IPS-15b (cell line): ENCODE measurements at regions not wholly inside any gene's neighbourhood (a gene's known extent, or its start where the extent isn't known, plus 50 kb on each side); places are given as distances from the start of the nearest gene placed in this dataset.

Experiments used
- H3K27me3 ChIP-seq: one replicate; pipeline ENCODE4 v1.6.1; 2013; ENCODE audit warnings: low read length; ENCODE audit not compliant: control insufficient read depth, insufficient read depth
- H3K36me3 ChIP-seq: one replicate; pipeline ENCODE4 v1.6.1; 2013; ENCODE audit warnings: low read length; ENCODE audit not compliant: control insufficient read depth, insufficient read depth
- H3K4me1 ChIP-seq: one replicate; pipeline ENCODE4 v1.6.1; 2013; ENCODE audit warnings: mild to moderate bottlenecking, low read length; ENCODE audit not compliant: control insufficient read depth, insufficient read depth
- H3K4me3 ChIP-seq: one replicate; pipeline ENCODE4 v1.5.1; 2013; ENCODE audit warnings: low read depth, low read length
- H3K9ac ChIP-seq: one replicate; pipeline ENCODE4 v1.6.1; 2013; ENCODE audit warnings: low read depth, mild to moderate bottlenecking, low read length
- H3K9me3 ChIP-seq: one replicate; pipeline ENCODE4 v1.6.1; 2013; ENCODE audit warnings: mild to moderate bottlenecking, low read length; ENCODE audit not compliant: control insufficient read depth, insufficient read depth

DNA sequence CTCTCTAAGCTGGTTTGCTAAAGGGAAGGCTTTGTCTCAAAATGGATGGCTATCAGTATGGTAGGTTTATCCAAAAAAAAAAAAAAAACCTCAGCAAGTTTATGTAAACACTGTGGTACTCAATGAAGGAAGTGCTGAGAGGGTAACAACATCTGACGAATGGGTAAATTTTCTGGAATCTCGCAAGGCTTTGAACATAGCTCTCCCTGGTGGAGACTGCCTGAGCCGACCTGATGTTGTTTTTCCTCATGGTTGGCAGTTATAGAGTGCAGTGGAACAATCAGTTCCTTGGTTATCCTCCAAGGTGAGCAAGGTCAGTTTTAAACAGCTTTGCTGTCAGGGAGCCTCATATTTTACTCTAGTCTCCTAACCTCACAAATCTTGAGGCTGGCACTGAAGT, 94.6 kb downstream of the ZPLD1 start:
- Histone ChIP-seq H3K36me3 (no peaks in the 10 kb centered on the region), H3K9ac (no peak overlapping the region), H3K9me3 (no peaks in the 10 kb centered on the region), H3K4me3 (no peak overlapping the region), H3K4me1 (no peaks in the 10 kb centered on the region), H3K27me3 (no peaks in the 10 kb centered on the region)

DNA sequence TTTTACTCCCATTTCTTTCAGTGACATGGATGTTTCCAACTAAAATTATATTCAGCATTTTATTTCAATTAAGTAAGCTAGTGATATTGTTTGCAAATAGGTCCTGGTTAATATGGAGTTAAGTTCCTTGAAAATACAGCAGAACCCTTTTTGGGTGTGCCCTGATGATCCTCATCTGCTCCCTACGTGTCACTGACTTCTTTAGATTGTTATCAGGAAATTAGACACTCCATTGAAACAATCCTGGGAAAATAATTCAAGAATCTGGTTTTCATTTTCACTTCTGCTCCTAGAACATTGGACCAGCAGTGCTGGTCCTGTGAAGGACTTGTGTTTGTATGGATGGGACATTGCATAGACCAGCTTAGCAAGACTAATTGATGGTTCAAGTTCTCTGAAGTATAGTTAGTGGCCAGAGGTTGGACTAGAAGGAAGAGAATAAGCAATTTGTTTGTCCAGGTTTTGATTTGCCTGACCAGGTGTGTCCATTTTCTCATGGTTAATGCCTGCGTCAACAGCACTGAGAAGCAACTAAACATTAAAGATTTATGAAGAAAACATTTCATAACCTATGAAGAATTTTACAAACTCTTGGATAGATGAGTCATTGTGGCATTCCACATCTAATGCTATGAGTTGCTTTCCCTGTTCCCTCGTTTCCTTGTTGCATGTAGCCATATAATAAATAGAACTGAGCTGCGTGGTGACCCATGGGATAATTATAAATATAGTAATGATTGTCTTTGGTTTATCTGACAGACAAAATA, 95.8 kb downstream of the ZPLD1 start:
- Histone ChIP-seq H3K9ac (no peak overlapping the region), H3K4me3 (no peak overlapping the region), H3K27me3 (no peaks in the 10 kb centered on the region), H3K4me1 (no peaks in the 10 kb centered on the region), H3K9me3 (no peaks in the 10 kb centered on the region), H3K36me3 (no peaks in the 10 kb centered on the region)

DNA sequence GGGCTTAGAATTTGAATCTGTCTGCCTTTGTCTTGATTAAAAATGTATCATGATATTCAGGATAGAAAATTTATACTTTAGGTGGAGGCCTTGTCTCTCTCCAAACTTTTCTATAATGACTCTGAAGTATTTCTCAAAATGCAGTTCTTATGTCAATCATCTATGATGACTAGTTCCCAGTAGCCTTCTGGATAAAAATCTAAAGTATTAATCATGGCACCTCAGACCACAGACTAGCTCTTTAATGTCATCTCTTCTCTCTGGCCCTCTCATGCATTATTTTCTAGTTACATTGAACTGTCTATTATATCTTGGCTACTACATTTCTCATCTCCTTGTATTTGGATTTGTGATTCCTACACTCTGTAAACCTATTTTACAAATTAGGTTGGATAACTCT, 96.9 kb downstream of the ZPLD1 start:
- Histone ChIP-seq H3K36me3 (no peaks in the 10 kb centered on the region), H3K4me3 (no peak overlapping the region), H3K4me1 (no peaks in the 10 kb centered on the region), H3K9ac (no peak overlapping the region), H3K9me3 (no peaks in the 10 kb centered on the region), H3K27me3 (no peaks in the 10 kb centered on the region)

DNA sequence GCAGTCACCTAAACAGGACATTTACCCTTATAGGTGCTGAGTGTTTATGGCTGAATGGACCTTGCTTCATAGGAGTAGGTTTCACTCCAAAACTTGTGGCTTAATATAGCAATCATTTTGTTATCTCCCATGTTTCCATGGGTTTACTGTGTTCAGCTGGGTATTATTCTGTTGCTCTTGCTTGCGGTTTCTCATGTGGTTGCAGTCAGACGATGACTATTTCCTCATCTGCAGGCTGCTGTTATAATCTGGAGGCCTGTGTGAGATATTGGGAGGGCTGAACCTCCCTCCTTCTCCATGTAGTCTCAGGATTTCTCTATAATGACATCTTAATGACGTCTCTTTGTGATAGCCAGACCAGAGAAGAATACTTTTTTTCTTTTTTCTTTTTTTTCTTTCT, 98.1 kb downstream of the ZPLD1 start:
- Histone ChIP-seq H3K9ac (no peak overlapping the region), H3K9me3 (no peaks in the 10 kb centered on the region), H3K36me3 (no peaks in the 10 kb centered on the region), H3K4me3 (no peak overlapping the region), H3K4me1 (no peaks in the 10 kb centered on the region), H3K27me3 (no peaks in the 10 kb centered on the region)

DNA sequence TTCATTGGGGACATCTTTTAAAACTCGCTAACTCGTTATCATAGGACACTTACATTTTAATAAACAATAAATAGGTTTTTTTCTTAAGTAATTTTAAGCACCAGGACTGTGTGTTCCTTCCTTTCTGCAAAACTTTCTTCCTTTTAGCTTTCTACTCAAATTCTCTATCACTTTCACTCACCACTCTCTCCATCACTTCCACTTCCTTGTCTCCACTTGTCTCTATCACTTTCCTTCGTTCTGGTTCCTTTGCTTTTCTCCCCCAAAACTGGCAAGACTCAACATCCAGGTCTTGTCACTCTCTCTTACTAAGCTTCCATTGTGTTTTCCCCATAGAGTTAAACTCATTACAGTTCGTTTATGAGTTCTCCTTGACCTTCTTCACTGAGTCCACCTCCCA, 99.0 kb downstream of the ZPLD1 start:
- no peaks in the 10 kb centered on the region for H3K4me1 ChIP-seq
- no peaks in the 10 kb centered on the region for H3K27me3 ChIP-seq
- no peaks in the 10 kb centered on the region for H3K9me3 ChIP-seq
- no peak overlapping the region for H3K4me3 ChIP-seq
- no peaks in the 10 kb centered on the region for H3K36me3 ChIP-seq
- H3K9ac ChIP-seq: no peak overlapping the region

DNA sequence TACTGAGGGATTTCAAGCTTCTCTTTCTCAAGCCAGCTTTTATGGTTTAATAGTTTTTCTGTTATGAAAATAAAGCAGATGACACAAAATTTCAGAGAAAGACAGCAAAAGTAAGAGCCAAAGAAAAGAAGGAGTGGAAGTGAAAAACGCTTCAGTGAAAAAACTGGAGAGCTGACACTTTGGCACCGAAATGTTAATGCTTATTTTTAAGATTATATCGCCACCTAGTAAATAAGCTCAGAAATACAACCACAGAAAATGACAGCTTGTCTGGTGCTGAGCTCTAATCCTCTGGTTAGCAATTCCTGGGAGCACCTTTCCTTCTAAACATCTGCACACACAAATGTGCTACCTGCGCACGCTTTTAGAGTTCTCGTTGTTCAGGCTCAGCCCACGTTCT, 101.6 kb downstream of the ZPLD1 start:
- Histone ChIP-seq H3K4me3 (no peak overlapping the region), H3K4me1 (no peaks in the 10 kb centered on the region), H3K27me3 (no peaks in the 10 kb centered on the region), H3K9ac (no peak overlapping the region), H3K36me3 (no peaks in the 10 kb centered on the region), H3K9me3 (no peaks in the 10 kb centered on the region)

DNA sequence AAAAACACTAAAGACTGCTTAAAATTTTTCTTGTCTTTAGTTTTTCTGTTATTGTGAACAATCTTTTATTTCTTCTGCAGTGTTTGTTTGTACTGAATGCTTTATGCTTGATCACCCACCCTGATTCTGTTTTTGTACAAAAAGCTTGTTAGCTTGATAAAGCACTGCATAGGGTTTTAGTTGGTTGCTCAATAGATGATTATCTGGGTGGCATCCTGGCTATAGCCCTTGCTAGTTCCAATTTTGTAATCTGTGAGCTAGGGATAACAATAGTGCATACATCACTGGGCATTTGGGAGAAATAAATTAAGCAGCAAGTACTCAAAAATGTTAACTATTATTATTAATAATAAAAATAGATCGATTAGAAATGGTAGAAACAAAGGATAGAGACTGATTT, 102.3 kb downstream of the ZPLD1 start:
- Histone ChIP-seq H3K9me3 (no peaks in the 10 kb centered on the region), H3K4me1 (no peaks in the 10 kb centered on the region), H3K36me3 (no peaks in the 10 kb centered on the region), H3K9ac (no peak overlapping the region), H3K27me3 (no peaks in the 10 kb centered on the region), H3K4me3 (no peak overlapping the region)

DNA sequence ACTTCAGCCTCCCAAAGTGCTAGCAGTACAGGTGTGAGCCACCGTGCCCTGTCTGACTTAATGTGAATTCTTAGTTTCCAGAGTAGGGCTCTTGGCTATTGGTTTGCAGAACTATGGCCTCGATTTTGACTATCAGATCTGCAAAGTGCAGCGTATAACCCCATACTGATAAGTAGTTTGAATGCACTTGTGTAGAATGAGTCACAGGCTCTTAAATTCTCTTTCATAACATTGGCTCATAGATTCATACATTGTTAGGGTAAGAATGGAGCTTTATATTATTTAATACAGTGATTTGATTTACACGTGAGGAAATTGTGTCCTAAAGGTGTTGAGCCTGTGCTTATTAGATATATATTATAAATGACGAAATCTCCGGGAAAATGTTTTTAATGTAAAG, 109.9 kb downstream of the ZPLD1 start:
- Histone ChIP-seq H3K4me1 (no peaks in the 10 kb centered on the region), H3K36me3 (no peaks in the 10 kb centered on the region), H3K27me3 (no peaks in the 10 kb centered on the region)

DNA sequence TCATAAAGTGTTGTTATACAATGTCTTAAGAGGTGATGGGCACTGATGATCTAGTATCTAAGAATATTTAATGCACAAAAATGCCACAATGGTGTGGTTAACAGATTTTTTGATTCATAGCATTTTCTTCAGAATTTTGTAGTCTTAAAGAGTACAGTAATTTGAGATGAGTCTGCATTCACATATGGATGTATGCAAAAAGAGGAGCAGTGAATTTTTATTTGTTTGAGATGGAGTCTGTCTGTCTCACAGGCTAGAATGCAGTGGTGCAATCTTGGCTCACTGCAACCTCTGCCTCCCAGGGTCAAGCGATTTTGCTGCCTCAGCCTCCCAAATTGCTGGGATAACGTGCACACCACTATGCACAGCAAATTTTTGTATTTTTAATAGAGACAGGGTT, 110.5 kb downstream of the ZPLD1 start:
- H3K36me3 ChIP-seq: no peaks in the 10 kb centered on the region
- no peaks in the 10 kb centered on the region for H3K9me3 ChIP-seq
- H3K9ac ChIP-seq: no peak overlapping the region
- no peaks in the 10 kb centered on the region for H3K27me3 ChIP-seq
- no peaks in the 10 kb centered on the region for H3K4me1 ChIP-seq
- no peak overlapping the region for H3K4me3 ChIP-seq

More for the DNA sequence above, 109.9 kb downstream of the ZPLD1 start:
- Histone ChIP-seq H3K9me3 (no peaks in the 10 kb centered on the region), H3K4me3 (no peak overlapping the region), H3K9ac (no peak overlapping the region)

DNA sequence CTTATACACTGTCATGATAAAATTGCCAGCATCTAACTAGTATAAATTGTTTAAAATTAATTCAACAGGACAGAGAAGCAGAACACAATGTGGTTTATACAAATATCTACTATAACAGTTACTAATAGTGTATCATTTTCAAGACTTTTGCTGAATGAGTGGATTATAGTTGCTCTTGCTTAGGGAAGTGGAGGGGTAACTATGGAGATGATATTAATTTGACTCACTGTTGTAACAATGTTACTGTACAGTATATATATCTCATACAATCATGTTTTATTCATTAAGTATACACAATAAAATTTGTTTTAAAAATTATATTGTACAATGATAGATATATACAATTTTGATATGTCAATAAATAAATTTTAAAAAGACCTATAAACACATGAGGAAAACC, 119.1 kb downstream of the ZPLD1 start:
- no peaks in the 10 kb centered on the region for H3K27me3 ChIP-seq
- no peaks in the 10 kb centered on the region for H3K36me3 ChIP-seq
- H3K4me3 ChIP-seq: no peak overlapping the region
- H3K9me3 ChIP-seq: no peaks in the 10 kb centered on the region
- H3K9ac ChIP-seq: no peak overlapping the region
- no peaks in the 10 kb centered on the region for H3K4me1 ChIP-seq

DNA sequence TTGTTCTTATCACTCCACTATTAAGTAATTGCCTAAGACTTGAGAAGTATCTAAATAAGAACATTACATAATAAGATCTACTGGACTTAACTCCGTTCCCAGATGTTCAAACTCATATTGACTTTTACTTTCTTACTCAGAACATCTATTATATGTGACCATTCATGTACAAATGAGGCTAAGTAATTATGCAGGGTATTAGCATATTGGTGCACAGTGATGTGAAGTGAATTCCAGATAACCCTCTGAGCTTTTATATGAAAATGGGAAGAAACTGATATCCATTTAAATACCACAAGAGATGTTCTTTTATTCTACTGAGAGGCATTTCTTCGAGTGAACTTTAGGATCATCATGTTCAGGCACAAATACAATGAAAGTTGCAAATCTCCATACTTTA, 135.7 kb downstream of the ZPLD1 start:
- H3K4me3 ChIP-seq: no peak overlapping the region
- no peaks in the 10 kb centered on the region for H3K9me3 ChIP-seq
- H3K9ac ChIP-seq: no peak overlapping the region
- H3K27me3 ChIP-seq: no peaks in the 10 kb centered on the region
- no peaks in the 10 kb centered on the region for H3K36me3 ChIP-seq
- H3K4me1 ChIP-seq: no peaks in the 10 kb centered on the region

DNA sequence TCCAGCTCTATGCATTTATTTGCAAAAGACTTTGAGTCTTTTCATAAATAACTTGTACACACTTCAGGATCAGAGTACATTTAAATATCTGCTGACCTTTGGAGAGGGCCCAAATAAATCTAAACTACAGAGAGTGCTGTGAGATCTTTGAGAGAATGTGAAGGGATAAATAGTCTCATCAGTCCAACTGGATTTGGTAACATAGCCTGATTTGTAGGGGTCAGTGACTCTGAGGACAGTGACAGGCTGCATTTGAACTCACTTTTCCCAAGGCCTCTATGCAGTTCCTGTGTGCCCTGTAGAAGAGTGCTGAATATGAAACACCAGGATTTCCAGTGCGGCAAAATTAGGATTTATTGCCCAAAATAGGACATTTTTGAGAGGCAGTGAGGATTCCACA, 136.2 kb downstream of the ZPLD1 start:
- no peak overlapping the region for H3K4me3 ChIP-seq
- no peak overlapping the region for H3K9ac ChIP-seq
- H3K4me1 ChIP-seq: no peaks in the 10 kb centered on the region
- no peaks in the 10 kb centered on the region for H3K9me3 ChIP-seq
- H3K27me3 ChIP-seq: no peaks in the 10 kb centered on the region
- H3K36me3 ChIP-seq: no peaks in the 10 kb centered on the region
